AG08395 (cell line): ENCODE measurements at regions not wholly inside any gene's neighbourhood (a gene's known extent, or its start where the extent isn't known, plus 50 kb on each side); places are given as distances from the start of the nearest gene placed in this dataset.

Experiments used
- DNase-seq: peaks from one replicate; pipeline ENCODE4 v3.0.0; 2012; ENCODE audit warnings: mixed read lengths, low spot score

- no peak for DNase-seq
These were observed 647.7 kb upstream of the WWC1 start for GRCh38 chr5:167643631-167644280.

GRCh38 chr5:167644619-167645018 lies 646.8 kb upstream of the WWC1 start:
- no peak for DNase-seq

- DNase-seq = no peak
These were observed 642.0 kb upstream of the WWC1 start for GRCh38 chr5:167649471-167649870.

GRCh38 chr5:167652690-167653089 lies 638.8 kb upstream of the WWC1 start:
- DNase-seq = no peak

GRCh38 chr5:167653645-167654106 lies 637.8 kb upstream of the WWC1 start:
- peak; percentile 40 for DNase-seq

GRCh38 chr5:167657016-167657415 lies 634.4 kb upstream of the WWC1 start:
- no peak for DNase-seq

- no peak for DNase-seq
These were observed 632.6 kb upstream of the WWC1 start for GRCh38 chr5:167658889-167659288.

- no peak for DNase-seq
These were observed 629.8 kb upstream of the WWC1 start for GRCh38 chr5:167661605-167662004.

GRCh38 chr5:167664222-167664804 lies 627.1 kb upstream of the WWC1 start:
- DNase-seq = no peak

- DNase-seq = no peak
These were observed 625.5 kb upstream of the WWC1 start for GRCh38 chr5:167665841-167666375.

GRCh38 chr5:167671176-167671575 lies 620.3 kb upstream of the WWC1 start:
- DNase-seq = peak; percentile 41

GRCh38 chr5:167673942-167674341 lies 617.5 kb upstream of the WWC1 start:
- DNase-seq = no peak

GRCh38 chr5:167678481-167678880 lies 613.0 kb upstream of the WWC1 start:
- DNase-seq = no peak

- DNase-seq = no peak
These were observed 607.2 kb upstream of the WWC1 start for GRCh38 chr5:167684251-167684650.

- no peak for DNase-seq
These were observed 602.9 kb upstream of the WWC1 start for GRCh38 chr5:167688341-167689130.

GRCh38 chr5:167694325-167695147 lies 596.9 kb upstream of the WWC1 start:
- no peak for DNase-seq

GRCh38 chr5:167696558-167697314 lies 594.7 kb upstream of the WWC1 start:
- DNase-seq = no peak

- DNase-seq = peak; percentile 93
These were observed 592.0 kb upstream of the WWC1 start for GRCh38 chr5:167699432-167699831.

- no peak for DNase-seq
These were observed 590.4 kb upstream of the WWC1 start for GRCh38 chr5:167701051-167701450.

- no peak for DNase-seq
These were observed 589.4 kb upstream of the WWC1 start for GRCh38 chr5:167702014-167702413.

GRCh38 chr5:167708449-167708848 lies 583.0 kb upstream of the WWC1 start:
- no peak for DNase-seq
